ENCODE measurements at regions not wholly inside any gene's neighbourhood (a gene's known extent, or its start where the extent isn't known, plus 50 kb on each side); places are given as distances from the start of the nearest gene placed in this dataset.

DNA sequence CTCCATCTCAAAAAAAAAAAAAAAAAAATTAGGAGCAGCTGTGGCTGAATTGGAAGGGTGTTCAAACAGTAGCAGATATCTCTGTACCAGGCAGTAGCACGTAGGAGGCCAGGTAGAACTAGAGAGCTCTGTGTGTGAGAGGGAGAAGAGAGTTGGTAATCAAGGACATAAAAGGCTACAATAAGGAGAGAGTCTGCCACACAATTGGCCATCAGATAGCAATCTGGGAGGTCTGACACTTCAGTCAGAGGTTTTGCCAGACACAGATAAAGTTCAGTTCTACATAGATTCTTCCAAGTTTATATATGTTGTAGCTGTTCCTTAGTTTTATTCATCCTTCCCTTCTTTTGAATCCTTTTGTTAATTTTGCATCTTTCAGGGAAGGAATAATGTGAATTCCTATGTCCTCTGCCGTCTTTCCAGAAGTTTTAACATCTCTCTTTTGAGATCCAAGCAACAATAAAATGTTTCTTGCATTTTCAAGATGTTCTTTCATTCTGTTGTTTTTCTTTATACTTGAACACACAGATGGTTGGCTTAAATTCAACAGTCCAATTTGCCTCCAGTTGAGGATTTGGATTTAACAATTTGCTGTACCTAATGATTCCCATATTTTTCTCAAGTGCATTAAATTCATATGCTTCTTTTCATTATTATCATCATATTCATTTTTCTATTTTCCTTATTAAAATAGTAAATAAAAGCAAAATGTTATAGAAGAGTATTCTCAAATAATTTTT lies 600.3 kb upstream of the GCFC2 start:
- no peaks in the 10 kb centered on the region for H3K9me3 ChIP-seq (replicated peaks in 1 of 2; ENCODE audit: control insufficient read depth in 1 of 2, insufficient read depth in 1 of 2, low read length in 2 of 2)
- intact Hi-C loops (cut with micrococcal nuclease): no loop called here
- no peaks in the 10 kb centered on the region for H3K4me1 Mint-ChIP-seq
- no peaks in the 10 kb centered on the region for H3K4me1 ChIP-seq (ENCODE audit: control insufficient read depth in 1 of 2, insufficient read depth in 2 of 2, low read length in 2 of 2)
- no peaks in the 10 kb centered on the region for H3K36me3 ChIP-seq (replicated peaks in 1 of 2; ENCODE audit: control insufficient read depth in 1 of 2, insufficient read depth in 2 of 2, low read length in 2 of 2)
- no peak overlapping the region for H3K27ac ChIP-seq (ENCODE audit: low read depth in 1 of 2, low read length in 2 of 2)
- H3K79me2 ChIP-seq (ENCODE audit: insufficient read depth, low read length): no peaks in the 10 kb centered on the region
- no peak for DNase-seq
- no peak overlapping the region for H3K4me2 ChIP-seq (replicated peaks; ENCODE audit: extremely low read depth, low read length, poor library complexity, severe bottlenecking)
- no peak overlapping the region for H2AFZ ChIP-seq (ENCODE audit: insufficient read depth, low read depth, low read length, poor library complexity, severe bottlenecking)
- H3K36me3 Mint-ChIP-seq: no peaks in the 10 kb centered on the region
- H3K4me3 ChIP-seq (replicated peaks in 1 of 3; ENCODE audit: low read depth in 2 of 3, low read length in 3 of 3): no peak overlapping the region
- no peak overlapping the region for H3K4me3 Mint-ChIP-seq
- H3K9ac ChIP-seq (ENCODE audit: insufficient read depth, low read length, poor library complexity, severe bottlenecking): no peak overlapping the region
- H3K9me3 Mint-ChIP-seq: peaks cover 0 to 8% (median 2%) of the 10 kb centered on the region in 7 donors
- H3K27ac Mint-ChIP-seq: no peak overlapping the region
- peaks cover 0 to 3% (median 0%) of the 10 kb centered on the region in 3 donors for H3K27me3 Mint-ChIP-seq (ENCODE audit: low read depth in 3 of 3)
- TF ChIP-seq, protein P1, sequence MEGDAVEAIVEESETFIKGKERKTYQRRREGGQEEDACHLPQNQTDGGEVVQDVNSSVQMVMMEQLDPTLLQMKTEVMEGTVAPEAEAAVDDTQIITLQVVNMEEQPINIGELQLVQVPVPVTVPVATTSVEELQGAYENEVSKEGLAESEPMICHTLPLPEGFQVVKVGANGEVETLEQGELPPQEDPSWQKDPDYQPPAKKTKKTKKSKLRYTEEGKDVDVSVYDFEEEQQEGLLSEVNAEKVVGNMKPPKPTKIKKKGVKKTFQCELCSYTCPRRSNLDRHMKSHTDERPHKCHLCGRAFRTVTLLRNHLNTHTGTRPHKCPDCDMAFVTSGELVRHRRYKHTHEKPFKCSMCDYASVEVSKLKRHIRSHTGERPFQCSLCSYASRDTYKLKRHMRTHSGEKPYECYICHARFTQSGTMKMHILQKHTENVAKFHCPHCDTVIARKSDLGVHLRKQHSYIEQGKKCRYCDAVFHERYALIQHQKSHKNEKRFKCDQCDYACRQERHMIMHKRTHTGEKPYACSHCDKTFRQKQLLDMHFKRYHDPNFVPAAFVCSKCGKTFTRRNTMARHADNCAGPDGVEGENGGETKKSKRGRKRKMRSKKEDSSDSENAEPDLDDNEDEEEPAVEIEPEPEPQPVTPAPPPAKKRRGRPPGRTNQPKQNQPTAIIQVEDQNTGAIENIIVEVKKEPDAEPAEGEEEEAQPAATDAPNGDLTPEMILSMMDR (IDR thresholded peaks at IDR 0.05): no peak
- no peaks in the 10 kb centered on the region for H4K20me1 ChIP-seq (ENCODE audit: insufficient read depth, low read length)
- no peaks in the 10 kb centered on the region for H3K27me3 ChIP-seq (ENCODE audit: control insufficient read depth in 2 of 2, insufficient read depth in 2 of 2, low read length in 2 of 2)
- WGBS (ENCODE audit: insufficient coverage): 89% methylated on average over 1 of the region's 2 CpGs

DNA sequence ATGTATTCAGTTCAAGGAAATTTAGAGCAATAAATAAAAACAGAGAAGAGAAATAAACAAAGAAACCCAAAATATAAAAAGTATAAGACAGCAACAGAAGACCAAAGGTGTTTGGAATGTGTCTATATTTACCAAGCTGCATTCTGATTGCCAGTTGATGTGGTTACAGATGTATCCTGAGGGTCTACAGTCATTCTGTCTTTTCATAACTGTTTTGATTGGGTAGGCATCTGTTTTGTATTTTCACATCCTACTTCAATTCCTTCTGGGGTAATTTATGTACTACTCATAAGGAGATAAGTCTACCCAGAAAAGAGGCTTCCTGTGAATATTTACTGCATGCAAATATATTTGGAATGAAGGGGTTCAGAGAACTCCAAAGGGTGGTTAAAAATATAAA lies 596.8 kb upstream of the GCFC2 start:
- H3K4me1 Mint-ChIP-seq: no peaks in the 10 kb centered on the region
- Histone ChIP-seq H3K4me2 (replicated peaks; ENCODE audit: extremely low read depth, low read length, poor library complexity, severe bottlenecking) (no peak overlapping the region), H4K20me1 (ENCODE audit: insufficient read depth, low read length) (no peaks in the 10 kb centered on the region), H3K79me2 (ENCODE audit: insufficient read depth, low read length) (no peaks in the 10 kb centered on the region), H2AFZ (ENCODE audit: insufficient read depth, low read depth, low read length, poor library complexity, severe bottlenecking) (no peak overlapping the region), H3K9me3 (replicated peaks in 1 of 2; ENCODE audit: control insufficient read depth in 1 of 2, insufficient read depth in 1 of 2, low read length in 2 of 2) (peaks cover 0 to 3% of the 10 kb centered on the region in 2 donors), H3K4me3 (replicated peaks in 1 of 3; ENCODE audit: low read depth in 2 of 3, low read length in 3 of 3) (no peak overlapping the region), H3K9ac (ENCODE audit: insufficient read depth, low read length, poor library complexity, severe bottlenecking) (no peak overlapping the region), H3K27ac (ENCODE audit: low read depth in 1 of 2, low read length in 2 of 2) (no peak overlapping the region), H3K36me3 (replicated peaks in 1 of 2; ENCODE audit: control insufficient read depth in 1 of 2, insufficient read depth in 2 of 2, low read length in 2 of 2) (no peaks in the 10 kb centered on the region), H3K4me1 (ENCODE audit: control insufficient read depth in 1 of 2, insufficient read depth in 2 of 2, low read length in 2 of 2) (no peaks in the 10 kb centered on the region), H3K27me3 (ENCODE audit: control insufficient read depth in 2 of 2, insufficient read depth in 2 of 2, low read length in 2 of 2) (no peaks in the 10 kb centered on the region)
- H3K9me3 Mint-ChIP-seq: peaks cover 4 to 11% (median 7%) of the 10 kb centered on the region in 7 donors
- peaks cover 0 to 3% (median 0%) of the 10 kb centered on the region in 3 donors for H3K27me3 Mint-ChIP-seq (ENCODE audit: low read depth in 3 of 3)
- intact Hi-C loops (cut with micrococcal nuclease): no loop called here
- DNase-seq: no peak
- H3K27ac Mint-ChIP-seq: no peak overlapping the region
- no peaks in the 10 kb centered on the region for H3K36me3 Mint-ChIP-seq
- TF ChIP-seq, protein P1 (IDR thresholded peaks at IDR 0.05): no peak
- H3K4me3 Mint-ChIP-seq: no peak overlapping the region
